GF-D8 (cell line): ENCODE measurements at regions not wholly inside any gene's neighbourhood (a gene's known extent, or its start where the extent isn't known, plus 50 kb on each side); places are given as distances from the start of the nearest gene placed in this dataset.
"Not testable (repeated sequence)": the region's sequence is repeated elsewhere in the genome, so short reads cannot be mapped to it uniquely, and the experiment has no call there.

Experiments
- DNase-seq: peaks from one replicate; lab custom pipeline; 2025; lab: John Stamatoyannopoulos, UW

DNA sequence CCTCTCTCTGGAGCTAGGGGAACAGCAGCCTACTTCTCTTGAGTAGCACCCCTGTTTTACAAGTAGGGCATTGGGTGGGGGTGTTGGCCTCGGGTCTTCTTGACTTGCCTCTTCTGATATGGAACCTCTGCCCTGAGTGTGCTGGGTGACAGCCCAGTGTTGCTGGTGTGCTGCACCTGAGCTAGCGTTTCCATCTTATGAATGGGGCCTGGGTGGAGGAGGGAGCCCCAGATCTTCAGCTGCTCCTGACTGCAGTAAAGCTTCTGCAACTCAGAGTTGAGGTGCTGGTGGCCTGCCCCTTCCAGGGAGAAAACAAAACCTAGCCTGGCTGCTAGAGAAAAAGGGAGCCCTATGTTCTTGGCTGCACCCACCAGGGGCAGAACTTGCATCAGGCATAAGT, 202.5 kb upstream of the SHH start:
- no peak for DNase-seq

DNA sequence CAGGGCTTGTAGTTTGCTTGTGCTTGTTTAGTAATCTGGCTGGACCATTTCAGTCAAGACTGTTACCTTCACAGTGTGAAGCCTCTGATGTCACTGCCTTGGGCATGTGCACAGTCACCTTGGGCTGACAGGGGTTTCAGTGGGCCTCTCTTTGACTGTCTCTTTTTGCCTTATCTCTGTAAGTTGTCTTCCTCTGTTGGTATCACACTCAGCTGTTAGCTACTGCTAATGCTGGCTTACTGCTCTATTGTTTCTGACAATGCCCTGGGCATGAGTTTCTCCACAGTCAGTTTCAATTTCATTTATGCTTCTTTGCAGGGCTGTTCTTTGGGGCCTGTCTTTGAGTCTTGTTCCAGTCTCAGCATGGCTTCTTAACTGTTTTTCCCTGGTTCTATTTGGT, 201.9 kb upstream of the SHH start:
- no peak for DNase-seq

DNA sequence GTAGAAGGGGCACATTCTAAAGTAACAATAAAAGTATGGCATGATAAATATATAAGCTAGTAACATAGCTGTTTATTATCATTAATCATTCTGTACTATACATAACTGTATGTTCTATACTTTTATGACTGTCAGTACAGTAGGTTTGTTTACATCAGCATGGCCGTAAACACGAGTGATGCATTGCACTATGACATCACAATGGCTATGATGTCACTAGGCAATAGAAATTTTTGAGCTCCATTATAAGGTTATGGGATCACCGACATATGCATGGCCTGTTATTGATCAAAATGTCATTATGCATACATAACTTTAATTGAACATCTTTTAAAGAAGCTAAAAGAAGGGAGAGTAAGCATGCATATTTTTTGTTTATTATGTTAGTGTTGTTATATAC, 200.1 kb upstream of the SHH start:
- DNase-seq = no peak

DNA sequence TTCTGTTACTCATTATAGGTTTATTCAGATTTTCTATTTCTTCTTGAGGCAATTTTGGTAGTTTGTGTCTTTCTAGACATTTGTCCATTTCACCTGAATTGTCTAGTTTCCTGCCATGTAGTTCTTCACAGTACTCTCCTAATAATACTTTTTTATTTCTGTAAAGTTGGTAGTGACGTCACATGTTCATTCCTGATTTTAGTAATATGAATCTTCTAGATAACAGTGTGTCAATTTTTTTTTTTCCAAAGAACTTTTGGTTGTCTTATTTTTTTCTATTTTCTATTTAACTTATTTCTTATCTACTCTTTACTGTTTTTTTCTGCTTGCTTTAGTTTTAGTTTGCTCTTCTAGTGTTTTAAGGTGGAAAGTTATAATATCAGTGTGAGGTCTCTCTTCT, 197.3 kb upstream of the SHH start:
- DNase-seq = no peak

DNA sequence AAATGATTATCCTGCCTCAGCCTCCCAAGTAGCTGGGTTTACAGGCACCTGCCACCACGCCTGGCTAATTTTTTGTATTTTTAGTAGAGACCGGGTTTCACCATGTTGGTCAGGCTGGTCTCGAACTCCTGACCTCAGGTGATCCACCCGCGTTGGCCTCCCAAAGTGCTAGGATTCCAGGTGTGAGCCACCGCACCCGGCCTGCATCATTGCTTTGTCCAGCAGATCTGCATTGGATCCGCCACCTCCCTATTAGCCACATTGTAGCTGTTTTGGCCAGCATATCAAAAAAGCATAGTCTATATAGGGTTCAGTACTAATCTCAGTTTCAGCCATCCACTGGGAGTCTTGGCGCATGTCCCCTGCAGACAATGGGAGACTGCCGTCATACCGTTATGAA, 194.6 kb upstream of the SHH start:
- not testable (repeated sequence) for DNase-seq

DNA sequence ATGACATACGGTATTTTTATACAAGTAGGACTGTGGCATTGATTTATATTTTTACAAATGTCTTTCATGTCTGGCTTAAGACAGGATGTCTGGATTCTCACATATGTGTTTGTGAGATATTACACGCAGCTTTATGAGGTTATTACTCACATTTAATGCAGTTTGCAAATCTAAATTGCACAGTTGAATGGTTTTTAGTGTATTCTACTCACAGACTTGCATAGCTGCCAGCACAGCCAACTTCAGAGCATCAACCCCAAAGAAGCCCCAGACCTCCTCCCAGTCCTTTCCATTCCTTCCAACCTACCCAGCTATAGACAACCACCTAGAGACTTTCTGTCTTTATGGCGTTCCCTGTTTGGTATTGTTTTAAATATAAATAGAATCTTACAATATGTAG, 193.8 kb upstream of the SHH start:
- no peak for DNase-seq

DNA sequence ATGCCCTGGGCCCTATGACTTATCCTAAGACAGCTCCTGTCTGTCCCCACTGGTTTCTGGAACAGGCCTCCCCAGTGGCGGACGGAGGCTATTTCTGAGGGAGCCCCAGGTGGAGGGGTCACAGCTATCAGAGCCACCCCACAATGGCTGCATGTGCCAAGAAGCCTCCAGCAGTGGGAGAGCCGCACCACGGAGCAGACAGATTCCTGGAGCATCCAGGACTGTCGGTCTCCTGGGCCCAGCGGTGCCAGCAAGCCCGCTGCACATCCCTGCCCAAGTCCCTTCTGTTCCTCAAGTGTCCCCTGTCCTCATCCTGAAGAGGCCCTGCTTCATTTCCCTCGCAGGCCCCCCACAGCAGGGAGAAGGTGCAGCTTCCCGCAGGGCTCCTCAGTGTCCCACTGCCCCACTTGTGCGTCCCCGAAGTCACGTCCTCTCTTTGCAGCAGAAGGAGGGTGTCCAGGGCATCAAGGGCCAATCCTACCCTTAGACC, 193.0 kb upstream of the SHH start:
- DNase-seq = no peak

DNA sequence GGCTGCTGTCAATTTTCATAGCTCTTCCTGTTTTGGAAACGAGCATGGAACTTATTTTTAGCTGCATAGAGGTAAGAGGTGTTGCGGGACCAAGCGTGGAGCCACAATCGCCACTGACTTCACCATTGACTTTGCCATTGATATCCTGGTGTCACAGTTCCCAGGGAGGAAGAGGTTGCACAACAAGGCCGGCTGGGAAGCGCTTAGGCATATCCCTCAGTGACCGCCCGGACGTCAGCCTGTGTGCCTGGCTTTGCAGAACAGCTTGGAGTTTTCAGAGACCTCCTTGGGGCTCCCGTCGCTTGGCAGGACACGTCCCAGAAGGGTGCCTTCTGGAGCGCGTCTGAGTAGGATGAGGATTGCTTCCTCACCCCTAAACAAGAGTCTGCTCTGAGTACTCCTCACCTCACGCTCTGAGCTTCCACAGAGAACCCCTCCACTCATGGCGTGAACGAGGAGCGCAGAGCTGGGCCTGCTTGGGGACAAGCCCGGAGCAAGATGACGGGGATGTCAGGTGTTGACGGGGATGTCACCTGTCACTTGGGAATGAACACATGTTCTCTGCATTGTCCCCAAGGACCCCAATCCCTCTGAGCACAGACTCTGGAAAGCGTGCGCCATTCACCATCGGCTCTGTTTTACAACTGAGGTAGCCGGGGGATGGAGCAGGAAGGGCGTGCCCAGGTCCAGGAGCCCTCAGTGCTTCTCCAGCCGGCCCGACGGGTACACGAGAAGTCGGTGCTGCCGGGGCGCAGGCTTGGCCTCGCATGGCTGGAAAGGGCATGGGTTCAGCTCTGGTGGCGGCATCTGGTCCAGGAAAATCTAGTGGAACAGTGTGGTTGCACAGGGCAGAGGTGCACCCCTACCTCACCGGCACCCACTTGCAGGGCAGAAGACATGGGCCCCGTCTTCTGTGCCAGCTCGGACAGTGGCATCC, 192.3 kb upstream of the SHH start:
- DNase-seq = no peak

DNA sequence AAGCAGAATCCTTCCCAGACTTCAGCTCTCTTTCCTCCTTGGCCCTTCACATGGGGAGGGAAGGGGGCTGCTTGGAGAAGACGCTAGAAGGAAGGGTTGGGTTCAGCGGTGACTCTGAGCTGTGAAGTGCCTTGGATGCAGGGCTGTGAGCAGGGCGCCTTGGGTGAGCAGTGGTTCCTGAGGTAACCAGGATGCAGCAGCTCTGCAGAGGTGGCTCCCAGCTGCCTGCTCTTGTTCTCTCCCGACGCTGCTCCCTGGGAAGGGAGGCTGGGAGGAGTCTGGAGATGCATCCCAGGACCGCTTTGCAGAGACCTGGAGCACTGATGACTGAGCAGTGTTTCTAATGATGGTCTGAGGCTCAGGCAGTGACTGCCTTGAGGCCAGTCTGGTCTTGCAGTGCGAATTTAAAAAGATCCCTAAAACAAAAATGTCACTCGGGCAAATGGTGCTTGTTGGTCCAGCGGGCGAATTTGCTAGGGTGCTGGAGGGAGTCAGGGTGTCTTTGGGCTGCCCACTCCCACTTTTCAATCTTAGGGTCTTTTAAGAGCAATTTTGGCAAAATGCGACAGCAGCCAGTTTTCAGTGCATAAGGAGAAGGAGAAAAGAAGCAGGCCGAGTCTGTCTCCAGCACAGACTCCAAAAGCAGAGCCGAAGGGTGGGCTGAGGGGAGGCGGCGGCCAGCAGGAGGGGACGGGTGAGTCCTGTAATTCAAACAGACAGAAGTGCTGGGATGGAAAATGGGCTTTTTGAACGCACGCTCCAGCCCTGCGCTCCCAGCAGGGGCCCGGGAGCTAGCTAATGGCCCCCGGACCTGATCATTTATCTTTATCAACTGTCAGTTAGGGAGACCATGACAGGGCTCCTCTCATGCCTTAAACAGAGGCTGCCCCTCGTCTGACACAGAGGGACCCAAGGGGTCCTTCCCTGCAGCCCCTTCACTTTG, 191.2 kb upstream of the SHH start:
- DNase-seq = no peak

DNA sequence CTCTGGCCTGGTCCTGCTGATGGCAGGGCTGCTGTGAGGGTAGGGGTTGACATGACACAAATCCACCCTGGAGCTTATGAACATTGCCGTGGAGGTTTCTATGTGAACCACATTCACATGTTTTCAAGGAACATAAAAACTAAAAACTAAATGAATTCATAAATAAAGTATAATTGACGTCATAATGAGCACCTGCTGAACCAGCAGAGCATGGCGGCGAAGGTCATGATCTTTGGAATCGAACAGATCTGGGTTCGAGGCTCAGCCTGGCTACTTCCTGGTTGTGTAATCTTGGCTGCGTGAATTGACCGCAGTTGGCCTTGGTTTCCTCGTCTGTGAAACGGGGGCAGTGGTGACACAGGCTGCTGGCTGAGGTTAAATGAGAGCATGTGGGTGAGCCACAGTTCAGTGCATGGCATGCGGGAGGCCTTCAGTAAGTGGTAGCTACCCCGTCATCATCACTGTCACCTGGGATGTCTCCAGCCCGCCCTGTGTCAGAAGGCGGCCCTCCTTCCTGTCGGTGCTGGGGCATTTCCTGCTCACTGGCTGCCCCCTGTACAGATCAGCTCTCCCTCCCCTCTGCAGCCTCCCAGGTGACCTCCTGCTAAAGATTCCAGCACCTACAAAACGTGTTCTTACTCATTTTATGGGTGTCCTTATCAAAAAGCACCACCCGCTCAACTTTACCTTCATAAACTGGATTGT, 190.3 kb upstream of the SHH start:
- DNase-seq = no peak

DNA sequence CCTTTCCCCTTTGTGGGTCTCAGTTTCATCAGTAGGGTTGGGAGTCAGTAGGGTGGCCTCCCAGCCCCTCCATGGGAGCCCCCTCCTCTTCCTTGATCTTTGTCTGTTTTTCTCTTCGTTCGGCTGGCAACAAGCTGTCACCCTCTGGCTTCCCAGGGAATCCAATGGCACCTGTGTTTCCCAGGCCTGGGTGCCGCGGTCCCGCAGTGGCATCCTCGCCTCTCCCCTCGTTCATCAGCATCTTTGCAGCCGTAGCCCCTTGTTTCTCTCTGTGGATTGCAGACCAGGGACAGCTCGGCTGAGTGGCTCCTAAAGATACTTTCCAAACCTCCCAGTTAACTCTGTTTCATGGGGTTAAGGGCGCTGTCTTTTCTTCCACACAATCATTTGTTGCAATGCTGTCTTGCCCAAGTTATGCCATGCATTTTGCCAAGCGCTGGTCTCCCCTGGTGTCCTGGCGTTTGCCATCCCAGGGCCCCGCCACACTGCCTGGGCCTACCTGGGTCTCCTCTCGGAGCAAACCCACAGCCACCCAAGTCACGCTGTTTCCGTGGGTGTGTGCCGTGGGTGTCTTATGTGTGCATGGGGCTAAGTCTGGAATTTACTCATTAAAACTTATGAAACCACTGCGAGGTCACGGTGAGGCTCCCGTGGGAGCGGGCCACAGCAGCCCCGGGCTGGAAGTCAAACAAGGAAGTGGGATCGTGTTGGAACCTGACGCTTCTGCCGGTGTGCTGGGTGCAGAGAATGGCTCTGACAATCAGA, 189.4 kb upstream of the SHH start:
- DNase-seq = no peak

DNA sequence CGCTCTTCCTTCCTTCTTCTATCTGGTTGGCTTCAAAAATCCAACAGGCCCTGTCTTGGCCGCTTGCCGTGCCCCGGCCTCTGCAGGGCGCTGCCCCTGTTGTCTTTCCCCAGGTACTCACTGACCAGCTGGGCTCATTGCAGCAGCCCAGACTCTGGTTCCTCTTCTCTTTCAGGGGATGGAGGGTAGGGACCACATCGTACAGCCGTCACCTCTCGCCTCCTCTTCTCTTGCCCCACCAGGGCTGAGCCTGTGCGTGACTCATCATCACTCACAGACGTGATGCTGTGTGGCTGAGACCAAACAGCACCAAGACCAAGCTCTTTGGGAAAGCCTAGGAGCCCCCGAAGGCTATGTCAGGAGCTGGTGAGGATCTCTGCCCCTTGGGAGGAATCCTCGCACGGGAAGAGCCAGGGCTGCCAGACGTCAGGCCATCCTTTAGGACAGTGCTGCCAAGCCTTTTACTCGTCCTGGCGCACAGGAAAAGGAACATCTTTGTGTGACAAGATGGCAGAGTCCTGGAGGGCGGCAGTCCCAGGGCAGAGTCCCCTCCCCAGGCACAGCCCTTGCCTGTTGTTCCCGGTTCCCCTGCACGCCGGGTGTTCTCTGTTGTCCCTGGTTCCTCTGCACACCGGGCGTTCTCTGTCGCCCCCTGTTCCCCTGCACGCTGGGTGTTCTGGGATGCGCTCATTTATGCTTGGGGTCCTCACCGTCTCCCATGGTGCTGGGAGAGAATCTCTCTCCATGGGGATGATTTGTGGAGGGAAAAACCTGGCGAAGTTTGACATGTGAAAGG, 188.5 kb upstream of the SHH start:
- DNase-seq = no peak

DNA sequence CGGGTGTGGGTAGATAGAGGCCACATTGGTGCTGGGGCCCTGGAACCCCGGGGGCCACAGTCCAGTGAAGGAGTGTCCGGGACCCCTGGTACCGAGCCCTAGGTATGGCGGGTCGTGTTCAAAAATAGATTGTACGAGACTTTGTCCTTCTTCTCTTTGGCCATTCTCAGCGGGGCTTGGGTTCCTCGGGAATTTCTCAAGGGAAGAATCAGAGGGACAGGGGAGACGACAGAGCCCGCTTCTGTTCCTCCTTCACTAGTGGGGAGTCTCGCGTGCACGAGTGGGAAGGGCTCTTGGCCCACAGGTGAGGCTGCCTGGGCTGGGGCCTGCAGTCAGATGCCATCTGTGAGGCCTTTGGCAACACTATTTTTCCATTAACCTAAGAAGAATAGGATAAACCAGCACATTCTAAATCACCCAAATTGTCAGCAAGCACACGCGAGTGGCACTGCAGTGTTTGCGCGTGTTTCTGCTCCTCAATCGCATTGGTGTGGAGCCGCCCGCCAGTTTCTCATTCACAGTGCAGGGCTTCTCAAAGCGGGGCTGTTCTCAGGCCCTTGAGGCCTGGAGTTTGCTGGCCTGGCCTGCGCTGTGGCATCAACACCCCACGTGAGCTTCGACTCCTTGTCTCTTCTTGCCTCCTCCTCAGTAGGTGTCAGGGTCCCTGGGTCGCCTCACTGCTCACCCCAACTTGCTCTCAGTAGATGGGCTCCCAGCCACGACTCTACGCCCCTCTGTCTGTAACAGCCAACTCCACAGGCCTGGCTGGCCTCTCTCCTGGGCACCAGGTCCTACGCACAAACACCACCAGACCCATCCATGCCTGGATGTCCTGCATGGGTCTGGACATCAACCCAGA, 187.6 kb upstream of the SHH start:
- no peak for DNase-seq

DNA sequence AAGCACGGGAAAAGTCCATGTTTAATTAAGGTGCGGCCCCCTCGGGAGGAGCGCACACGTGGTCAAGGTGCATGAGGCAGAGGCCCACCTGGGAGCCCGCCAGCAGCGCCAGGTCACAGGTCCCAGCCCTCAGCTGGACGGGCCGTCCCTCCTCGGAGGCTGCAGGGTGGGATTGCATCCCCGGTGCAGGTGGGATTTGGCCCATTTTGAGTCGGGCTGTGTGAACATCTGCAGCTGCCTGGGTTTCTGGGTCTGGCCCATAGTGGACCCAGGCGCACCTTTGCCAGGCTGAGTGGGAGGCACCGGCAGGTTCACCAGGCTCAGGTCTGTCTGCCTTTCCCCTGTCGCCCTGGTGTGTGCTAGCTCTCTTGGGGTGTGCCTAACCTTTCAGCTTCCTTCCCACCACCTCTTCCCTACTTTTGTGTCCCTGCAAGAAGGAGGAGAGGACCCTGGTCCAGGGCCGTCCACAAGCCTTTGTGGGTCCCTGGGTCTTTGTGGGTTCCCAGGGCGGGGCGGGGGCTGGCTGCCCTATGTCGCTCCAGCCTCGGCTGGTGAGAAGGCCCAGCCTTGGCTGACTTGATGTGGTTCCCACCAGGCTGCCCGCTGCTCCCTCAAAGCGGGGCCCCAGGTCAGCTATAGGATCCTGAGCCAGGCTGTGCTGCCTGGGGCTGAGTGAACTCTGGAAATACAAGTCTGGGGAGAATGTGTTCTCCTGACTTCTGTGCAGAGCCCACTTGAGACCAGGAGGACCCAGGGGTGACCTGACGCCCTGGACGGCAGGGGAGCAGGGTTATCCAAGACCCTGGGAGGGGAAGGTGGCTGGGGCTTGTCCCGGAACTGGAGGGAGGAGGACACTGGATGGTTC, 186.7 kb upstream of the SHH start:
- no peak for DNase-seq

DNA sequence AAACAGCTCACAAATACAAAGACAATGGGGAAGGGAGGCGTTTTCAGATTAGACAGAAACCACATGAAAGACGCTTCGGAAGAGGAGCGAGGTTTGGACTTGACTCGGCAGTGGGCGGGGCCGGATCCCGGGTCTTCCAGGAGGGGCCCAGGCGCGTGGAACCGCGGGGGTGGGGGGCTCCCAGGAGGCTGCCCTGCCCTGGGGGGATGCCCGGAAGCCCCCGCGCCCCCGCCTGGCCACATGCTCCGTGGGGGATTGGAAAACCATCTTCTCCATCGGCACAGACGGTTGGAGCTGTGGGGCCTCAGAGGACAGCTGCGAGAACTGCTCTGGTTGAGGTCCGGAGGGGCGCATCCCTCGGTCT, 186.0 kb upstream of the SHH start:
- no peak for DNase-seq

DNA sequence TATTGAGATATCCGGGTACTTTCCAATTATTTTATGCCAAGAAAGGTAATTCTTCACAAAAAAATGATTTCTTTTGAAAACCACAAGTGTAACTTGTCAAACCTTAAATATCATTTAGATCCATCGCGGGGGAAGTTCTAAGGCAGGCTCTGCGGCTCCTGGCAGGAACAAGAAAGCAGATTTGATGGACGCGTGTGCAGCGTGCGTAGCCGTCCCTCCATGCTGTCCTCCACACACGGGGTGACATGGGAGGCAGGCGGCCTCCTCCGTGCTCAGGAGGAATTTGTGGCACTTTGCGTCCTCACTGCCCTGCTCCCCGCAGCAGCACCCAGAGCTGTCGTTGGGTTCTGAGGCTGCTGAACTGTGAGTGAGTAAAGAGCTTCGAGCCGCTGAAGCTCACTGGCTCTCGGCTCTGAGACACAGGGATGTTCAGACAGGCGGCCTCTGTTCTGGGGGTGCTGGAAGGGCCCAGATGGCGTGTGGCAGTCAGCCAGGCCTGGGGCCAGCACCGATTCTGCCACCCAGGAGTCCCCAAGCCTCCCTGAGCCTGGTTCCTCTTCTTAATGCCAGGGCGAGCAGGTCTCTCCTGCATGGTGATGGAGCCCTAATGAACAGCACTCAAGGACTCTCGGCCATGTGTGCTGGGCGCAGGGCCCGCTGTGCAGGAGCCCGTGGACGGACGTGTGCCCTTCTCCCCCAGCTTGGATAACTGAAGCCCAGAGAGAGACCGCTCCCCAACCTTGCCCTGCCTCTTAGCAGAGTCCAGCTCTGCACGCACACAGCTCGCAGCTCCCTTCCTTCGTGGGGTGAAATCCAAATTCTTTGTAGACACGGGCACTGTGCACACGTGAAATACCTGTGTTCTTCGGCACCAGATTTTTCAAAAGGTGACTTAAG, 185.4 kb upstream of the SHH start:
- no peak for DNase-seq

DNA sequence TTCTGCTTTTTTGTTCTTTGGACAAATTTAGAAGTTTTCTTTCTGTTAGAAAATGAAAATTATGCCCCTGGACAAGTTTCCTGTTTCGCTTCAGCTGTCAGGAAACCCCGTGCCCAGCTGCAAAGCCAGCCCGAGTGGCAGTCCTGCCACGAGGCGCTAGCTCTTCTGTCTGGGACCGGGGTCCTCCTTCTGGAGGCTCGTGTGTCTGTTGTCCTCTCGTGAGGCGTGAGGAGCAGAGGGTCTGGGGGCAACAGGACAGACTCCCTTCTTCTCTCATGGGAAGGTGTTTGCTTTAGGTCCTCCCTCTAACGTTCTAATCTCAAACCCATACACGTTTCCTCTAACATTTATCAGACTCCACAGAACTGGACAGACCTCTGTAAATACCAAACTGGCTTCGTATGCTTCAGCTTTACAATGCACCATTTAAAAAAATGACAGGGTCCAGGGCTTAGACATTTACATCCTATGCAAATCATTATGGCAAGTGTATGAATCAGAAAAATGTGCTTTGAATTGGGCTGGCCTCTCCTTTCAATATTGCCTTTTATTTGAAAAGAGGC, 184.5 kb upstream of the SHH start:
- no peak for DNase-seq
